AG04449 (cell line): ENCODE measurements at regions not wholly inside any gene's neighbourhood (a gene's known extent, or its start where the extent isn't known, plus 50 kb on each side); places are given as distances from the start of the nearest gene placed in this dataset.
"Not testable (repeated sequence)": the region's sequence is repeated elsewhere in the genome, so short reads cannot be mapped to it uniquely, and the experiment has no call there.

Experiments used
- CTCF ChIA-PET: fragments of 350-600 bp; formaldehyde crosslinking; extraction: SDS; loops from one replicate; lab custom pipeline; 2021; ENCODE audit warnings: antibody characterized with exemption; lab: Yijun Ruan, JAX
- POLR2A ChIA-PET: fragments of 400-600, 350-600 bp; formaldehyde crosslinking; extraction: SDS; loops from one replicate; lab custom pipeline; 2020; ENCODE audit warnings: antibody characterized with exemption, inconsistent platforms; lab: Yijun Ruan, JAX
- DNase-seq: peaks from one replicate; pipeline ENCODE4 v3.0.0-alpha.2; 2010; ENCODE audit warnings: low read depth, low spot score
- H3K4me3 ChIP-seq: 2 replicates; pipeline ENCODE4 v1.5.1; 2011; ENCODE audit warnings: low read depth, mild to moderate bottlenecking, control low read depth, low read length
- CTCF ChIP-seq: IDR thresholded peaks from one replicate; pipeline ENCODE4 v1.5.1; 2011; ENCODE audit warnings: mild to moderate bottlenecking, moderate library complexity, low read length, control low read depth, inconsistent platforms; ENCODE audit not compliant: insufficient read depth; ENCODE audit errors: missing control alignments

GRCh38 chr1:72434070-72434469, 151.7 kb upstream of the NEGR1 start:
- DNase-seq: no peak
- POLR2A ChIA-PET: no interaction called here
- no peak overlapping the region for H3K4me3 ChIP-seq
- TF ChIP-seq CTCF: no peak
- CTCF ChIA-PET: no interaction called here

GRCh38 chr1:72433591-72433990, 151.3 kb upstream of the NEGR1 start:
- CTCF ChIA-PET: no interaction called here
- H3K4me3 ChIP-seq: no peak overlapping the region
- no peak for TF ChIP-seq CTCF
- DNase-seq: no peak
- POLR2A ChIA-PET: no interaction called here

- DNase-seq: no peak
- ChIA-PET CTCF (no interaction called here), POLR2A (no interaction called here)
- H3K4me3 ChIP-seq: no peak overlapping the region
- TF ChIP-seq CTCF: no peak
Measured at GRCh38 chr1:72432645-72433267, 150.4 kb upstream of the NEGR1 start.

- CTCF ChIA-PET: no interaction called here
- DNase-seq: no peak
- TF ChIP-seq CTCF: no peak
Measured at GRCh38 chr1:72431810-72432209, 149.5 kb upstream of the NEGR1 start.

GRCh38 chr1:72428276-72428675, 145.9 kb upstream of the NEGR1 start:
- CTCF ChIA-PET, H3K4me3 ChIP-seq, DNase-seq, POLR2A ChIA-PET: not testable (repeated sequence)

More at GRCh38 chr1:72431810-72432209, 149.5 kb upstream of the NEGR1 start:
- H3K4me3 ChIP-seq: no peak overlapping the region
- POLR2A ChIA-PET: no interaction called here

GRCh38 chr1:72419229-72419628, 136.9 kb upstream of the NEGR1 start:
- CTCF ChIA-PET: interaction anchor here (0.7 kb wide), 1 partner anchor 26 kb away, joined by 3 read pairs; no protein-coding TSS in a partner anchor
- DNase-seq: no peak
- no peak for TF ChIP-seq CTCF
- POLR2A ChIA-PET: no interaction called here
- H3K4me3 ChIP-seq: no peak overlapping the region

- ChIA-PET POLR2A (no interaction called here), CTCF (interaction anchor here (0.6 kb wide), 1 partner anchor 71 kb away, joined by 3 read pairs; no protein-coding TSS in a partner anchor)
- no peak for TF ChIP-seq CTCF
- DNase-seq: no peak
- H3K4me3 ChIP-seq: no peak overlapping the region
Measured at GRCh38 chr1:72412286-72412685, 129.9 kb upstream of the NEGR1 start.
